IPS DF 6.9 (cell line): ENCODE measurements at regions not wholly inside any gene's neighbourhood (a gene's known extent, or its start where the extent isn't known, plus 50 kb on each side); places are given as distances from the start of the nearest gene placed in this dataset.

Experiments used
- DNase-seq: peaks from one replicate; pipeline ENCODE4 v3.0.0-alpha.2; 2013; ENCODE audit warnings: low read depth, low spot score
- H3K27ac ChIP-seq: one replicate; pipeline ENCODE4 v1.5.1; 2013; ENCODE audit warnings: low read length, control low read depth
- H3K27me3 ChIP-seq: 2 replicates; pipeline ENCODE4 v1.6.1; 2013; ENCODE audit warnings: mild to moderate bottlenecking, low read length; ENCODE audit not compliant: control insufficient read depth, insufficient read depth
- H3K36me3 ChIP-seq: 2 replicates; pipeline ENCODE4 v1.6.1; 2013; ENCODE audit warnings: low read length; ENCODE audit not compliant: control insufficient read depth, insufficient read depth
- H3K4me1 ChIP-seq: 2 replicates; pipeline ENCODE4 v1.6.1; 2013; ENCODE audit warnings: low read length; ENCODE audit not compliant: control insufficient read depth, insufficient read depth
- H3K4me3 ChIP-seq: 2 replicates; pipeline ENCODE4 v1.5.1; 2013; ENCODE audit warnings: mild to moderate bottlenecking, low read length
- H3K9me3 ChIP-seq: 2 replicates; pipeline ENCODE4 v1.6.1; 2013; ENCODE audit warnings: low read length, inconsistent platforms; ENCODE audit not compliant: control insufficient read depth, insufficient read depth
- WGBS: extraction: QIAGEN DNeasy Blood & Tissue Kit; methylation state at CpG from one replicate; pipeline ENCODE4 v1.1.7; 2013; ENCODE audit warnings: mixed read lengths, missing lambda C conversion rate; ENCODE audit not compliant: insufficient read length, insufficient coverage; 5-methylcytosine and 5-hydroxymethylcytosine counted together

DNA sequence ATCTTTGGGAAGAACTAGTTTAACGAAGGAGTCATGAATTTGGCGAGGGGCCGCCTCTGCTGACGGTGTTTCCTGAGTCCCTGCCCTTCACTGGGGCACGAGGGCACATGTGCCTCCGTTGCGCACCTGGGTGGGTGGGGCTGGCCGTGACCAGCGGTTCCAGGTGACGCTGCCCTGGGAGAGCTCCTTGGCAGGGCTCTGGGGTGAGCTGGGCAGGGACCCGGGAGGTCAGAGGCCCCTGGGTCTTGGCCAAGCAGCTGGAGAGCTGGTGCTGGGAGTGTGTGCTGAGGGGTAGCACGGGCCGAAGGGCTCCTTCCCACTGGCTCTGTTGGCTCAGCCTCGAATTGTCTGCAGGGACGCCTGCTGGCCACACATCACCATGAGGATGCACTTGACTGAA lies 104.6 kb downstream of the RTP5 start:
- no peak for DNase-seq
- H3K27ac ChIP-seq: no peak overlapping the region
- H3K36me3 ChIP-seq: no peaks in the 10 kb centered on the region
- no peaks in the 10 kb centered on the region for H3K9me3 ChIP-seq
- no peaks in the 10 kb centered on the region for H3K4me1 ChIP-seq
- no peak overlapping the region for H3K4me3 ChIP-seq
- WGBS: no CpG with 5 or more reads among the region's 15 CpGs
- H3K27me3 ChIP-seq: no peaks in the 10 kb centered on the region

DNA sequence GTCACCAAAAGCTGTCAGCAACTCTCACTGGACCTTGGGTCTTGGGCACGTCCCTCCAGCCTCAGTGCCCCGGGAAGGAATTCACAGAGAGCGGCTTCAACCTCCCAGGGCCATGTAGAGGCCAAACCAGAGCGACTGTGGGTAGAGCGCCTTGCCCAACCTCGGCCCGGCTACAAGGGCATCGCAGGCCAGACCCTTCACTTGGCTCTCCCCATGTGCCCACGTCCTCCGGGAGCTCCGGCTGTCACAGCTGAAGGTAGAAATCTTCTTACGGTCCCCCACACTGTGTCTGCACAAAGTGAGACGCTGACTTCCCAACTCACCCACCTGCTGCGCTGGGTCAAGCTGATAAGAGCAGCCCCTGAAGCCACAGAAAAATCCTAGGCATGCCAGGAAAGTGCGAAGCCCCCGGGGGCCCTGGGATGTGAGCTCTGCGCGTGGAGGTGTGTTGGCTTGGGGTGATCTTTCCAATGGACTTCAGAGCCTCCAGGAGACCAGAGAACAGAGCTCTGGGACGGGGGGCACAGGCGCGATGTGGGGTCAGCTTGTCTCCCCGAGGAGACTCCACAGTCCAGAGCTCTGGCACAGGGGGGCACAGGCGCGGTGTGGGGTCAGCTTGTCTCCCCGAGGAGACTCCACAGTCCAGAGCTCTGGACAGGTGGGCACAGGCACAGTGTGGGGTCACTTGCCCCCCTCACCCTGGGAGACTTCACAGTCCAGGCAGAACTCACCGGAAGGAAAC lies 105.5 kb downstream of the RTP5 start:
- Histone ChIP-seq H3K36me3 (no peaks in the 10 kb centered on the region), H3K27me3 (no peaks in the 10 kb centered on the region), H3K4me3 (no peak overlapping the region), H3K9me3 (no peaks in the 10 kb centered on the region), H3K27ac (no peak overlapping the region), H3K4me1 (no peaks in the 10 kb centered on the region)
- DNase-seq: no peak
- WGBS: no CpG with 5 or more reads among the region's 26 CpGs

DNA sequence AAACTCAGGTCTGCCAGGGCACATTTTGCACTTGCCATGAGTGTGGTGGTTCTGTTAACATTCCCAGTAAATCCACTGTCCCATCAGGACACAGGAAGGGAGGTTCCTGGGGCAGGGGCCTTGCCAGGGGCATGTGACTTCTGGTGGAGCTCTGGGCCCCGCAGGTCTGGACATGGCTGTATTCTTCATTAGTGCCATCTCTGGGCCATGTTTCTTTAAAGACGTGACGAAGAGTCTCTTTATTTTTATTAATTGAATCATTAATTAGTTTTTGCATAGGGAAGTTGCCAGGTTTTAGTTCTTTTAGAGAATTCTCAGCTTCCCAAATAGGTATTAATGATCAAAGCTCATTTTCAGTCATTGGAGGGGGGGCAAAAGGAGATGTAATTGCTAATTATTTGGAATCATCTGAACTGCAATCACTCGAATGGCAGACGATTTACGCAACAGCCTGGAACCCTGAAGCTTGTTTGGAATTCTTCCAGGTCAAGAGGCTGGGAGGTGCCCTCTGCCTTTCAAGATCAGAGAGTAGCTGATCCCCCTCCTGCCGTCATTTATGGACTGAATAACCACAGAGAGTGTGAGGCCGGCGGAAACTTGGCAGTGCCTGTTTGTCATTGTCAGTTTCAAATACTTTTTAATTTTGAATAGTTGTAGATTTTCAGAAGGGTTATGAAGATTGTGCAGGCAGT lies 106.2 kb downstream of the RTP5 start:
- no peaks in the 10 kb centered on the region for H3K9me3 ChIP-seq
- H3K4me1 ChIP-seq: no peaks in the 10 kb centered on the region
- H3K4me3 ChIP-seq: no peak overlapping the region
- H3K36me3 ChIP-seq: no peaks in the 10 kb centered on the region
- WGBS: no CpG with 5 or more reads among the region's 9 CpGs
- no peak overlapping the region for H3K27ac ChIP-seq
- no peak for DNase-seq
- H3K27me3 ChIP-seq: no peaks in the 10 kb centered on the region

DNA sequence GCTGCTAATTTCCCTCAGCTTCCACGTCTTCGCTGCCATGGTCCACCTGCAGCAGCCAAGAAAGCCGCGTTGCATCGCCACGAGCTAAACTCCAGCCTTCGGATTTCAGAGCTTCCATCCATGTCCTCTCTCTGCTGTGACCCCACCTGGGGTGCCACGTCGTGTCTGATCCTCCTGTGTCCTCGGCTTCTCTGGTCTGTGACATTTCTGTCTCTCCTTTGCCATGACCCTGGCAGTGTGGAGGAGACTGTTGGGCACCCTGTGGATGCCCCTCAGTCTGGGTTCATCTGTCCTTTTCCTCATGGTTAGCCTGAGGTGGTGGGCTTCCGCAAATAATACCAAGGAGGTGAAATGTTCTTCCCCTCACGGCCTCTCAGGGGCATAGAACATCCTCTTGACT lies 106.8 kb downstream of the RTP5 start:
- H3K27me3 ChIP-seq: no peaks in the 10 kb centered on the region
- no peak for DNase-seq
- no peaks in the 10 kb centered on the region for H3K36me3 ChIP-seq
- no peaks in the 10 kb centered on the region for H3K4me1 ChIP-seq
- H3K4me3 ChIP-seq: no peak overlapping the region
- no peaks in the 10 kb centered on the region for H3K9me3 ChIP-seq
- H3K27ac ChIP-seq: no peak overlapping the region
- no CpG with 5 or more reads among the region's 12 CpGs for WGBS

DNA sequence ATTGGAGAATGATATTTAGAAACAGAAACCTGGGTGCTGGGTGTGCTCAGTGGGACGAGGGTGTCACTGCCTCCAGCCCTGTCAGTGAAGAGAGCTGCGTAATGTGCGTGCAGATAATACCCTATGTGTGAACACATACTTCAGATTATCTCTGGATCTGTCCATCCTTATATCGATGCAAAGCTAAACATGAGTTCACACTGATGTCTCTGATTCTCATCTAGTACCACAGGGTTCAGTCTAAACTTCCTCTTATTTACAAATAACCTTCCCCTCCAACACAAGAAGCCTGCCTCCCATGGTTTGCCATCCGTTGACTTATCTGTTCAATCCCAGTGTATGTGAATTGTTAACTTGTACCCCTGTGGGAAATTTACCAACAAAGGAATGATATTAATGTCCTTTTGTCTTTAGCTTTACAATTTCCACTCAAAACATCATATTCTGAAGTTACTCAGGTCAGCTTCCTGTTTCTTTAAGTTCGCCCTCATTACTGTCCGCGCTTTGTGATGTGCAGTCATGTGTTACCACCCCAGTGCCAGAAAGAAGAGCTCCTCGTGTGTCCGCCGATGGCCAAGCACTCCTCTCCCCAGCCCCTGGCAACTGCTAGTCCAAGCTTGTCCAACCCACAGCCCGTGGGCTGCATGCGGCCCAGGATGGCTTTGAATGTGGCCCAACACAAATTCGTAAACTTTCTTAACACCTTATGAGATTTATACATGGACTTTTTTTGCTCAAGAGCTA lies 108.2 kb downstream of the RTP5 start:
- Histone ChIP-seq H3K27ac (no peak overlapping the region), H3K4me3 (no peak overlapping the region), H3K36me3 (no peaks in the 10 kb centered on the region), H3K27me3 (no peaks in the 10 kb centered on the region), H3K4me1 (no peaks in the 10 kb centered on the region), H3K9me3 (no peaks in the 10 kb centered on the region)
- no peak for DNase-seq
- WGBS: no CpG with 5 or more reads among the region's 14 CpGs

DNA sequence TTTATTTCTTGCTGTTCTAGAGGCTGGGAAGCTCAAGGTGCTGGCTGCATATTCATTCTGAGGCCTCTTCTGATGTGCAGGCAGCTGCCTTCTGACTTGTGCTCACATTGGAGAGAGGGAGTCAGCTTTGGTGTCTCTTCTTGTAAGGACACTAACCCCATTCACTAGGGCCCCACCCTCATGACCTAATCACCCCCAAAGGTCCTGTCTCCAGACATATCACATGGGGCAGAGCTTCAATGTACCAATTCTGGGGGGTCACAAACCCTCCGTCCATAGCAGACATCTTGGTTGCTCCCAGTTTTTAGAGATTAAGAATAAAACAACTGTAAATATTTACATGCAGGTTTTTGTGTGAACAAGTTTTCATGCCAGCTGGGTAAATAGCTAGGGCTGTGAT lies 109.1 kb downstream of the RTP5 start:
- Histone ChIP-seq H3K27me3 (no peaks in the 10 kb centered on the region), H3K4me3 (no peak overlapping the region), H3K4me1 (no peaks in the 10 kb centered on the region), H3K27ac (no peak overlapping the region), H3K9me3 (no peaks in the 10 kb centered on the region), H3K36me3 (no peaks in the 10 kb centered on the region)
- WGBS: no CpG with 5 or more reads among the region's 1 CpG
- no peak for DNase-seq

DNA sequence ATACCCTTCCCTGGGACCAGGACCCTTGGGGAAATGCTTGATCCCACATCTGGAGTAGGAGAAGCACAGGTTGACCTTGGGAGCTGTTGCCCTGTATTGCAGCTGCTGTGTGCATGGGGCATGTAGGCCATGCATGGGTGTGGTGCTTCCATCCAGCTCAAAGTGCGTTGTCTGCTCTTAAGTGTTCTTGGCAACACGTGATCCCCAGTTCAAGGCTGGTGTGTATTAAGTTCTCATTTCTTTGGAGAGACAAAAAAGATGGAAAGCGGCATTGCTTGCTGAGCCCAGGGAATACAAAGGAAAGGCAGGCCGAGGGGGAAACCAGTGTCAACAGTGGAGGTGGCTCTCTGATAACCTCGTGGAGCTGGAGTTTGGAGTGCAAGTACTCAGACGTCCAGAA lies 110.7 kb downstream of the RTP5 start:
- Histone ChIP-seq H3K27ac (no peak overlapping the region), H3K36me3 (no peaks in the 10 kb centered on the region; the same call in 1 of the 2 replicates), H3K4me3 (no peak overlapping the region), H3K27me3 (no peaks in the 10 kb centered on the region), H3K4me1 (no peaks in the 10 kb centered on the region), H3K9me3 (no peaks in the 10 kb centered on the region)
- no CpG with 5 or more reads among the region's 6 CpGs for WGBS
- DNase-seq: no peak

DNA sequence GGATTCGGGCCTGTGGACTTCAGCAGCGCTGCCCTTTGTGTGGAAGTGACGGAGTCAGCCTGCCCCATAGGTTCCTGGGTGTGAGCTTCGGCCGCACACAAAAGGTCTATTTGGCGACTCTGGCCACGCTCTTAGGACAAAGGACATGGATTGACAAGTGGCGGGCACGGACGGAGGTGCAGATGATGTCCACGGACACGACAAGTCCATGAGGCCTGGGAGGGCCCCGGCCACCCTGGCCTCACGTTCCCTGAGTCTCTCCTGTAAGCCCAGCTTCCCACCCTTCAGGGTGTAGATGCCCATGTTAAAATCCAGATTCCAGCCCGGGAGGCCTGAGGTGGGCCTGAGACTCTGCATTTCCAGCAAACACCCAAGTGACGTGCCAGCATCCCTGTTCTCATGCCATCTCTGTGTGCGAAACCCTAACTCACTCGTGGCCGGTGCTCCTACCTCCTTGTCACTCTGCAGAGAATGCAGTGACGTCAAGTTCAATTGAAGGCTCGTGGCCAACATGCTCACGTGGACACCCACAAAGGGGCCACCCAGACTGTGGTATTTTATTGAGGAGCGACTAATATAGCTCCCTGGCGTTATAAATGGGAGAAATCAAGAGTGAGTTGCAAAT lies 111.7 kb downstream of the RTP5 start:
- Histone ChIP-seq H3K27me3 (no peaks in the 10 kb centered on the region), H3K4me3 (no peak overlapping the region), H3K4me1 (no peaks in the 10 kb centered on the region), H3K36me3 (no peaks in the 10 kb centered on the region; the same call in 1 of the 2 replicates), H3K27ac (no peak overlapping the region), H3K9me3 (no peaks in the 10 kb centered on the region; the same call in 1 of the 2 replicates)
- no peak for DNase-seq
- no CpG with 5 or more reads among the region's 24 CpGs for WGBS

DNA sequence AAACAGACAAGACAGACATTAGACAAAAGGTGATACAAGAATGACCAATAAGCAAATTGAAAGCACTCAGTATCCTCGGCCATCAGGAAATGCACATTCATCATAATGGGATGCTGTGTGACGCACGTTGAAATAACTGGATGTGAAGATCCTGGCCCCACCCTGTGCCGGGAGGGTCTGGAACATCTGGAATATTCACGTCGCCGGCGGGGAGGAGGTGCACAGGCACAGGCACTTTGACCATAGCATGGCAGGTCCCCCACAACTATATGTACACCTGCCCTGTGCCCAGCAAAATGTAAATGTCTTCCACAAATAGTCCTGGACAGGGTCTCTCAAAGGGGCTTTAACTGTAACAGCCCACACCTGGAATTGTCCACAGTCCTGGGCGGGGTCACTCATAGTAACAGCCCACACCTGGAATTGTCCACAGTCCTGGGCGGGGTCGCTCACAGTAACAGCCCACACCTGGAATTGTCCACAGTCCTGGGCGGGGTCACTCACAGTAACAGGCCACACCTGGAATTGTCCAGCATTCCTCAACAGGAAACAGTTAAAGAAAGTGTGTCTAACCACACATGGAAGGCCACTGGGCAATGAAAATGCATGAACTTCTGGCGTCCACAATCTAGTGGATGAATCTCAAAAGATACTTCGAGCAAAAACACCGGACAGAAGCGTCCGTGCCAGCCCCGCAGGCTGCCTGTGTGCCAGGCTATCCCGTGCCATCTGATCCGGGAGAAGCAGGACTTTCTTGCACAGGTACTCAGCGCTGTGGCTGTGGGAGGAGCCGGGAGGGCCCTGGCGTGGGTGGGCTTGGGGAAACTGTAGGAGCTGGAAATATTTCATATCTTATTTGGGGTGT lies 113.4 kb downstream of the RTP5 start:
- no peaks in the 10 kb centered on the region for H3K27me3 ChIP-seq
- DNase-seq: no peak
- H3K9me3 ChIP-seq: no peaks in the 10 kb centered on the region; the same call in none of the 2 replicates
- H3K27ac ChIP-seq: no peak overlapping the region
- H3K36me3 ChIP-seq: no peaks in the 10 kb centered on the region; the same call in 1 of the 2 replicates
- no peak overlapping the region for H3K4me3 ChIP-seq
- no peaks in the 10 kb centered on the region for H3K4me1 ChIP-seq
- no CpG with 5 or more reads among the region's 23 CpGs for WGBS
